Parathyroid adenoma (tissue), 2 donors: ENCODE measurements at regions not wholly inside any gene's neighbourhood (a gene's known extent, or its start where the extent isn't known, plus 50 kb on each side); places are given as distances from the start of the nearest gene placed in this dataset.
"Not testable (repeated sequence)": the region's sequence is repeated elsewhere in the genome, so short reads cannot be mapped to it uniquely, and the experiment has no call there.

ENCODE experiments used
- H2AFZ ChIP-seq: fragments of 300-600 bp; sonication (generic); one replicate; pipeline ENCODE4 v1.7.0; 2017; ENCODE audit warnings: antibody characterized with exemption, mild to moderate bottlenecking
- H3K27ac ChIP-seq: fragments of 300-600 bp; sonication (generic); one replicate; pipeline ENCODE4 v1.7.0; 2017
- H3K27me3 ChIP-seq: fragments of 300-600 bp; sonication (generic); one replicate; pipeline ENCODE4 v1.7.0; 2017; ENCODE audit warnings: low read length; ENCODE audit not compliant: control insufficient read depth, insufficient read depth
- H3K36me3 ChIP-seq: fragments of 300-600 bp; sonication (generic); one replicate; pipeline ENCODE4 v1.7.0; 2017; ENCODE audit warnings: low read length; ENCODE audit not compliant: control insufficient read depth, insufficient read depth
- H3K4me1 ChIP-seq: fragments of 300-600 bp; sonication (generic); one replicate; pipeline ENCODE4 v1.7.0; 2017; ENCODE audit warnings: control low read depth
- H3K4me2 ChIP-seq: fragments of 300-600 bp; sonication (generic); one replicate; pipeline ENCODE4 v1.7.0; 2017; ENCODE audit warnings: low read length
- H3K4me3 ChIP-seq: fragments of 300-600 bp; sonication (generic); one replicate; pipeline ENCODE4 v1.7.0; 2017; ENCODE audit warnings: low read depth, low read length
- H3K79me2 ChIP-seq: fragments of 300-600 bp; sonication (generic); one replicate; pipeline ENCODE4 v1.7.0; 2017; ENCODE audit warnings: control low read depth
- H3K9ac ChIP-seq: fragments of 300-600 bp; sonication (generic); one replicate; pipeline ENCODE4 v1.7.0; 2017; ENCODE audit warnings: mild to moderate bottlenecking
- H3K9me3 ChIP-seq: fragments of 300-600 bp; sonication (generic); one replicate; pipeline ENCODE4 v1.7.0; 2017; ENCODE audit warnings: low read length; ENCODE audit not compliant: control insufficient read depth
- TF ChIP-seq, protein P1 (sequence below): fragments of 300-600 bp; sonication (generic); IDR thresholded peaks from one replicate; pipeline ENCODE4 v1.7.0; 2017; ENCODE audit warnings: antibody characterized with exemption, mild to moderate bottlenecking
- donor health status: primary hyperparathyroidism.

DNA sequence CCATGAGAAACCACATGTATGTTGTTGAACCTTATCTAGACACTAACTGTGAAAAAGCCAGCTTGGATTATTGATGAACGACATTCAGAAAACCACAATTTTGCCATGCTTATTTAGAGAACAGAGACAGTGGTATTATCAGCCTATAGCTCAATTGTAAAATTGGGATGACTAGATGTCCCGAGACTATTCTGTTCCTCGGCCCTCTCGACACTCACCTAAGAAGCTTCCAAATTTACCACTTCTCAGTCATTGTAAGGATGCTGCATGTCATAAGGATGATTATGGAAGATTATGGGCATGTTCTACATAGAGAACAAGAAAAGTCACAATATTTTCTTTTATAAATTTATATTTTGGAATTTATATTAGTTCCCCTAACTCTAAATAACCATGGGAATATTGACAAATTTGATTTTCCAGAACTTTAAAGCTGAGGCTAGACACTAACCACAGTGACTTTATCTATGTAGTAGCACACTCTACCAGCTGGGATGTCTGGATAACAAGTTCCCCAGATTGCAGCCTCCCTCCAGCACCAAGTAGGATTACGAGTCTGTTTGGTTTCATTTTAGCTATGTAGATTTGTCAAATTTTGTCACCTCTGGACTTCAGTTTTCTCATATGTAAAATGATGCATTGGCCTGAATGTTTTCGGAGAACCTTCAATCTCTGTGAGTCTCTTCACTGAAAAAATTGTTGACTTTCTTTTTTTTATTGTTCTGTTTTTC lies 513.6 kb downstream of the IRS2 start:
- Histone ChIP-seq H3K4me3 (no peak overlapping the region), H3K4me2 (no peak overlapping the region), H3K27me3 (no peaks in the 10 kb centered on the region), H3K4me1 (no peaks in the 10 kb centered on the region), H3K9me3 (no peaks in the 10 kb centered on the region), H3K9ac (no peak overlapping the region), H3K27ac (no peak overlapping the region), H2AFZ (no peak overlapping the region), H3K79me2 (no peaks in the 10 kb centered on the region), H3K36me3 (no peaks in the 10 kb centered on the region)
- TF ChIP-seq, protein P1, sequence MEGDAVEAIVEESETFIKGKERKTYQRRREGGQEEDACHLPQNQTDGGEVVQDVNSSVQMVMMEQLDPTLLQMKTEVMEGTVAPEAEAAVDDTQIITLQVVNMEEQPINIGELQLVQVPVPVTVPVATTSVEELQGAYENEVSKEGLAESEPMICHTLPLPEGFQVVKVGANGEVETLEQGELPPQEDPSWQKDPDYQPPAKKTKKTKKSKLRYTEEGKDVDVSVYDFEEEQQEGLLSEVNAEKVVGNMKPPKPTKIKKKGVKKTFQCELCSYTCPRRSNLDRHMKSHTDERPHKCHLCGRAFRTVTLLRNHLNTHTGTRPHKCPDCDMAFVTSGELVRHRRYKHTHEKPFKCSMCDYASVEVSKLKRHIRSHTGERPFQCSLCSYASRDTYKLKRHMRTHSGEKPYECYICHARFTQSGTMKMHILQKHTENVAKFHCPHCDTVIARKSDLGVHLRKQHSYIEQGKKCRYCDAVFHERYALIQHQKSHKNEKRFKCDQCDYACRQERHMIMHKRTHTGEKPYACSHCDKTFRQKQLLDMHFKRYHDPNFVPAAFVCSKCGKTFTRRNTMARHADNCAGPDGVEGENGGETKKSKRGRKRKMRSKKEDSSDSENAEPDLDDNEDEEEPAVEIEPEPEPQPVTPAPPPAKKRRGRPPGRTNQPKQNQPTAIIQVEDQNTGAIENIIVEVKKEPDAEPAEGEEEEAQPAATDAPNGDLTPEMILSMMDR, result no peak

- H3K4me3 ChIP-seq, result no peak overlapping the region
- no peaks in the 10 kb centered on the region for H3K27me3 ChIP-seq
- no peak overlapping the region for H3K27ac ChIP-seq
- H2AFZ ChIP-seq, result no peak overlapping the region
- H3K4me1 ChIP-seq, result no peaks in the 10 kb centered on the region
- TF ChIP-seq, protein P1, result no peak
- H3K9me3 ChIP-seq, result no peaks in the 10 kb centered on the region
- H3K4me2 ChIP-seq, result no peak overlapping the region
- H3K36me3 ChIP-seq, result no peaks in the 10 kb centered on the region
- H3K79me2 ChIP-seq, result no peaks in the 10 kb centered on the region
- no peak overlapping the region for H3K9ac ChIP-seq
These were observed 514.5 kb downstream of the IRS2 start for GRCh38 chr13:109271555-109272541.

DNA sequence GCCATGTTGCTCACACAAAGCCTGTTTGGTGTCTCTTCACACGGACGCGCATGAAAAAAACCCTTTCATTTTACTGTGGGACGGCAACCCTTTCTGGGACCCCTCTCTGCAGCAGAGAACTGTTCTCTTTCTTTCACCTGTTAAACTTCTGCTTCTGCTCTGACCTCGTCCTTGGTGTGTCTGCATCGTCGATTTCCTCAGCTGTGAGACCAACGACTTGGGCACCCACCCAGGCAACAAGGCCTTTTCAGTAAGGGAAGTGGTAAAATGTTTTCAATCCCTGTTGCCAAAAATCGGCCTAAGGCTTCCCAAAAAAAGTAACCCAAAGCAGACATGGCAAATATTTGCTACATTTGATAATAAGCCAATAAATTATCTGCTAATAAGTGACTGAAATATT lies 515.3 kb downstream of the IRS2 start:
- Histone ChIP-seq H3K9ac (no peak overlapping the region), H2AFZ (no peak overlapping the region), H3K4me3 (no peak overlapping the region), H3K4me1 (no peaks in the 10 kb centered on the region), H3K9me3 (no peaks in the 10 kb centered on the region), H3K4me2 (no peak overlapping the region), H3K27me3 (no peaks in the 10 kb centered on the region), H3K79me2 (no peaks in the 10 kb centered on the region), H3K36me3 (no peaks in the 10 kb centered on the region), H3K27ac (no peak overlapping the region)
- TF ChIP-seq, protein P1, result no peak

DNA sequence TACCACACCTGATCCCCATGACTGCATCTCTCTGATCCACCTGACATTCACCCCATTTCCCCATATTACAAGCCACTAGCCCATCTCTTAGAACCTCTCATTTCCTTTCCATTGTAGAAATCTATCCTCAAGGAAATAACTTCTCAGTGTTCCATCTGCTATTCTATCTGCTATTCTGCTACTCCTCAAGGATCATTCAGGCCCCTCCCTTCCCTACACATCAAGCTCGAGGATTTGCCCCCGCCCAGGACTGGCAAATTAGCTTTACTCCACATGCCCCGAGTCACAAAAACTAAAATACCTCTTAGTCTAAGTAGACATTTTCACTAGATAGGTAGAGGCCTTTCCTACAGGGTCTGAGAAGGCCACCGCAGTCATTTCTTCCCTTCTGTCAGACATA lies 517.0 kb downstream of the IRS2 start:
- not testable (repeated sequence) for H3K27ac ChIP-seq, H2AFZ ChIP-seq, H3K4me3 ChIP-seq, H3K4me2 ChIP-seq, H3K9me3 ChIP-seq, H3K79me2 ChIP-seq, H3K4me1 ChIP-seq, H3K36me3 ChIP-seq, H3K9ac ChIP-seq, H3K27me3 ChIP-seq

- not testable (repeated sequence) for H3K27ac ChIP-seq
These were observed 517.9 kb downstream of the IRS2 start for GRCh38 chr13:109268492-109268891.

DNA sequence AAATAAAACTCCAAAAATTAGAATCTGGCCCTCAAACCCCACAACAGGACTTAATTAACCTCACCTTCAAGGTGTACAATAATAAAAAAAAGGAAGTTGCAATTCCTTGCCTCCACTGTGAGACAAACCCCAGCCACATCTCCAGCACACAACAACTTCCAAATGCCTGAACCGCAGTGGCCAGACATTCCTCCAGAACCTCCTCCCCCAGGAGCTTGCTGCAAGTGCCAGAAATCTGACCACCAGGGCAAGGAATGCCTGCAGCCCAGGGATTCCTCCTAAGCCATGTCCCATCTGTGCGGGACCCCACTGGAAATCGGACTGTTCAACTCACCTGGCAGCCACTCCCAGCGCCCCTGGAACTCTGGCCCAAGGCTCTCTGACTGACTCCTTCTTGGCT lies 519.0 kb downstream of the IRS2 start:
- H3K4me1 ChIP-seq, H3K79me2 ChIP-seq, H3K9ac ChIP-seq, H3K27me3 ChIP-seq, H3K36me3 ChIP-seq, H2AFZ ChIP-seq, H3K4me2 ChIP-seq, H3K9me3 ChIP-seq, H3K27ac ChIP-seq, H3K4me3 ChIP-seq: not testable (repeated sequence)

More at GRCh38 chr13:109268492-109268891, 517.9 kb downstream of the IRS2 start:
- not testable (repeated sequence) for H3K79me2 ChIP-seq, H3K36me3 ChIP-seq, H3K4me2 ChIP-seq, H3K4me1 ChIP-seq, H3K4me3 ChIP-seq, H2AFZ ChIP-seq, H3K9ac ChIP-seq, H3K27me3 ChIP-seq, H3K9me3 ChIP-seq

GRCh38 chr13:109265438-109265742 lies 521.0 kb downstream of the IRS2 start:
- not testable (repeated sequence) for H3K36me3 ChIP-seq, H2AFZ ChIP-seq, H3K79me2 ChIP-seq, H3K27me3 ChIP-seq, H3K4me1 ChIP-seq, H3K4me2 ChIP-seq, H3K9ac ChIP-seq, H3K4me3 ChIP-seq, H3K9me3 ChIP-seq, H3K27ac ChIP-seq

GRCh38 chr13:109264603-109265437 lies 521.6 kb downstream of the IRS2 start:
- H3K9ac ChIP-seq, H3K9me3 ChIP-seq, H3K79me2 ChIP-seq, H3K4me3 ChIP-seq, H3K27ac ChIP-seq, H3K36me3 ChIP-seq, H3K4me2 ChIP-seq, H3K4me1 ChIP-seq, H3K27me3 ChIP-seq, H2AFZ ChIP-seq: not testable (repeated sequence)
